ENCODE measurements at regions not wholly inside any gene's neighbourhood (a gene's known extent, or its start where the extent isn't known, plus 50 kb on each side); places are given as distances from the start of the nearest gene placed in this dataset.

GRCh38 chr3:72470904-72471417 is 377.3 kb downstream of the SHQ1 start:
- FAIRE-seq (no peak), DNase-seq (ENCODE audit: low spot score) (no peak)

GRCh38 chr3:72465853-72466252 is 382.4 kb downstream of the SHQ1 start:
- no peak for DNase-seq (ENCODE audit: low spot score)
- FAIRE-seq, result no peak

GRCh38 chr3:72463083-72463482 is 385.2 kb downstream of the SHQ1 start:
- FAIRE-seq, result no peak
- DNase-seq (ENCODE audit: low spot score), result no peak

- FAIRE-seq, result no peak
- no peak for DNase-seq (ENCODE audit: low spot score)
Observed at GRCh38 chr3:72462595-72463011, 385.6 kb downstream of the SHQ1 start.

- DNase-seq (ENCODE audit: low spot score), result no peak
- no peak for FAIRE-seq
Observed at GRCh38 chr3:72461787-72462186, 386.5 kb downstream of the SHQ1 start.

GRCh38 chr3:72460205-72461174 is 387.8 kb downstream of the SHQ1 start:
- DNase-seq (ENCODE audit: low spot score), result no peak
- no peak for FAIRE-seq

GRCh38 chr3:72459588-72459987 is 388.7 kb downstream of the SHQ1 start:
- no peak for DNase-seq (ENCODE audit: low spot score)
- FAIRE-seq, result no peak

GRCh38 chr3:72458375-72458774 is 389.9 kb downstream of the SHQ1 start:
- no peak for FAIRE-seq
- no peak for DNase-seq (ENCODE audit: low spot score)

GRCh38 chr3:72454441-72454840 is 393.8 kb downstream of the SHQ1 start:
- FAIRE-seq (no peak), DNase-seq (ENCODE audit: low spot score) (no peak)

GRCh38 chr3:72453706-72454105 is 394.5 kb downstream of the SHQ1 start:
- no peak for FAIRE-seq

GRCh38 chr3:72452745-72453144 is 395.5 kb downstream of the SHQ1 start:
- DNase-seq (ENCODE audit: low spot score) (no peak), FAIRE-seq (no peak)

More at GRCh38 chr3:72453706-72454105, 394.5 kb downstream of the SHQ1 start:
- no peak for DNase-seq (ENCODE audit: low spot score)

GRCh38 chr3:72451841-72452240 is 396.4 kb downstream of the SHQ1 start:
- DNase-seq (ENCODE audit: low spot score) (no peak), FAIRE-seq (no peak)

GRCh38 chr3:72449551-72449950 is 398.7 kb downstream of the SHQ1 start:
- no peak for DNase-seq (ENCODE audit: low spot score)
- no peak for FAIRE-seq

- FAIRE-seq (peak; percentile 44), DNase-seq (ENCODE audit: low spot score) (peak; percentile 27)
Observed at GRCh38 chr3:72448858-72449257, 399.4 kb downstream of the SHQ1 start.

- no peak for FAIRE-seq
Observed at GRCh38 chr3:72448375-72448823, 399.8 kb downstream of the SHQ1 start.

GRCh38 chr3:72447059-72447946 is 400.9 kb downstream of the SHQ1 start:
- DNase-seq (ENCODE audit: low spot score) (peak; percentile 63), FAIRE-seq (no peak)

More at GRCh38 chr3:72448375-72448823, 399.8 kb downstream of the SHQ1 start:
- no peak for DNase-seq (ENCODE audit: low spot score)

GRCh38 chr3:72446218-72447058 is 401.8 kb downstream of the SHQ1 start, which contains the start of gene RYBP:
RYBP (minus strand) TSS chr3:72446621.
- no peak for DNase-seq (ENCODE audit: low spot score)
- FAIRE-seq, result no peak

- no peak for DNase-seq (ENCODE audit: low spot score)
- no peak for FAIRE-seq
Observed at GRCh38 chr3:72445827-72446217, 402.4 kb downstream of the SHQ1 start.

GRCh38 chr3:72444656-72445223 is 403.5 kb downstream of the SHQ1 start:
- FAIRE-seq, result peak; percentile 52
- DNase-seq (ENCODE audit: low spot score), result no peak

GRCh38 chr3:72442759-72443158 is 405.5 kb downstream of the SHQ1 start:
- no peak for FAIRE-seq
- DNase-seq (ENCODE audit: low spot score), result no peak
